Heart right ventricle (tissue), 16 donors: ENCODE measurements at regions not wholly inside any gene's neighbourhood (a gene's known extent, or its start where the extent isn't known, plus 50 kb on each side); places are given as distances from the start of the nearest gene placed in this dataset.
"Not testable (repeated sequence)": the region's sequence is repeated elsewhere in the genome, so short reads cannot be mapped to it uniquely, and the experiment has no call there.

Experiments
- ATAC-seq, 8 donors: fragments of 200-7000 bp; cut with Tn5 transposase; one replicate each; pipeline ENCODE4 v1.9.1; 2020; ENCODE audit warnings: mild to moderate bottlenecking in 8 of 8, moderate library complexity in 8 of 8, moderate number of reproducible peaks in 1 of 8
- DNase-seq, 2 donors: peaks; one replicate each; pipeline ENCODE4 v3.0.0-alpha.2; 2020
- H3K27ac ChIP-seq, 10 donors: fragments of 200-600 bp; sonication (generic) in 2 of 10; one replicate each; pipeline versions ENCODE4 v1.5.0 to v1.8.0; 2020 to 2022; ENCODE audit warnings: mild to moderate bottlenecking in 3 of 10
- H3K27me3 ChIP-seq, 7 donors: fragments of 200-600 bp; one replicate each; pipeline ENCODE4 v1.8.0; 2021 to 2022; ENCODE audit warnings: mild to moderate bottlenecking in 2 of 7
- H3K36me3 ChIP-seq, 9 donors: fragments of 200-600 bp; sonication (generic) in 1 of 9; one replicate each; pipeline versions ENCODE4 v1.5.0 to v1.8.0; 2020 to 2022; ENCODE audit warnings: mild to moderate bottlenecking in 2 of 9
- H3K4me1 ChIP-seq, 9 donors: fragments of 200-600 bp; sonication (generic) in 1 of 9; one replicate each; pipeline versions ENCODE4 v1.5.0 to v1.8.0; 2020 to 2022; ENCODE audit warnings: mild to moderate bottlenecking in 4 of 9
- H3K4me3 ChIP-seq, 10 donors: fragments of 200-600 bp; sonication (generic) in 2 of 10; one replicate each; pipeline versions ENCODE4 v1.5.0 to v1.8.0; 2020 to 2022; ENCODE audit warnings: mild to moderate bottlenecking in 7 of 10, moderate library complexity in 2 of 10
- H3K9me3 ChIP-seq, 11 donors: fragments of 200-600 bp in 10 of 11; sonication (generic) in 2 of 11; one replicate each; pipeline versions ENCODE4 v1.5.0 to v1.8.0; 2013 to 2022; ENCODE audit warnings: mild to moderate bottlenecking in 2 of 11, control low read depth in 1 of 11, moderate library complexity in 1 of 11
- WGBS, 2 donors: extraction: QIAGEN DNeasy Blood & Tissue Kit; methylation state at CpG; one replicate each; pipeline ENCODE4 v1.1.7; 2013; ENCODE audit warnings: inconsistent platforms in 1 of 2; 5-methylcytosine and 5-hydroxymethylcytosine counted together
- intact Hi-C, 10 donors: fragments of 100-400 bp; cut with DNase I; formaldehyde crosslinking; loops; one replicate each; pipeline versions ENCODE4 v1.11.1 to v1.14.2; 2022
- TF ChIP-seq, protein P1 (sequence below), 9 donors: fragments of 200-600 bp; sonication (generic) in 2 of 9; IDR thresholded peaks; one replicate each; pipeline versions ENCODE4 v1.5.0 to v1.8.0; 2021 to 2022; ENCODE audit warnings: antibody characterized with exemption in 9 of 9, mild to moderate bottlenecking in 5 of 9, moderate library complexity in 1 of 9
- donor health status: Arrhythmogenic right ventricular cardiomyopathy.
- donor health status: ischemic (EF 13 %, LVEDD 7.1; RV severe dilation, severe dysfunction).
- donor health status: healthy with polysubstance abuse.
- donor health status: DM: no; HTN: yes; CAD: no.
- donor health status: DM: no; HTN: no; CAD: no.
- donor health status: ischemic (EF 25% LVEDD 6.9; RV normal size, moderate dysfunction).
- donor health status: ischemic (EF 25% LVEDD 5.7; RV mildly dilated, moderate dysfunction).
- donor health status: healthy.
- donor health status: DM: yes; HTN: yes; CAD: no.
- donor health status: Ischemic cardiomyopathy.
- donor health status: ischemic (EF 35%, LVEDD 5.7; RV mildly dilated, moderate dysfunction).
- donor health status: nonischemic (EF 11% LVEDD 7.7; RV severe dilation, severe dysfunction).
- donor health status: DM: yes; HTN: yes; CAD: no.
- donor health status: PGD.
- donor health status: ischemic (EF 29% LVEDD 5.4; RV normal size, mild dysfunction).
- donor health status: nonischemic (EF 23%, LVEDD 6.1; RV moderate dilation, normal function).

DNA sequence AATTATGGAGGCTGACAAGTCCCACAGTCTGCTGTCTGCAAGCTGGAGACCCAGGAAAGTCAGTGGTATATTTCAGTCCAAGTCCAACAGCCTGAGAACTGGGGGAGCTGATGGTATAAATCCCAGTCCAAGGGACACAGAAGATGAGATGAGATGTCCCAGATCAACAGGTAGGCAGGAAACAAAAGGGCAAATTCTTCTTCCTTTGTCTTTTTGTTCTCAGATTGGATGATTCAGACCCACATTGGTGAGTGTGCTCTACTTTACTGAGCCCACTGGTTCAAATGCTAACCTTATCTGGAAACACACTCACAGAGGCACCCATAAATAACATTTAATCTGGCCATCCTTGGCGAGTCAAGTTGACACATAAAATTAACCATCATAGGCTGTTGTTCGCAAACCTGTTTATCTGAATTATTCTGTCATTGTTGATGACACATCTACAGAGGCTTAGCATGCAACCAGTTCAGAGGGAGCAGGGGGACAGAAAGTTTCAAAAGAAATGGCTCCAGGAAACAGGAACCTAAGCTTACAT, 62.7 kb upstream of the ITGA11 start:
- no peak for DNase-seq
- WGBS, 2 donors: 51 to 54% methylated on average over 2 of the region's 2 CpGs
- TF ChIP-seq, protein P1, sequence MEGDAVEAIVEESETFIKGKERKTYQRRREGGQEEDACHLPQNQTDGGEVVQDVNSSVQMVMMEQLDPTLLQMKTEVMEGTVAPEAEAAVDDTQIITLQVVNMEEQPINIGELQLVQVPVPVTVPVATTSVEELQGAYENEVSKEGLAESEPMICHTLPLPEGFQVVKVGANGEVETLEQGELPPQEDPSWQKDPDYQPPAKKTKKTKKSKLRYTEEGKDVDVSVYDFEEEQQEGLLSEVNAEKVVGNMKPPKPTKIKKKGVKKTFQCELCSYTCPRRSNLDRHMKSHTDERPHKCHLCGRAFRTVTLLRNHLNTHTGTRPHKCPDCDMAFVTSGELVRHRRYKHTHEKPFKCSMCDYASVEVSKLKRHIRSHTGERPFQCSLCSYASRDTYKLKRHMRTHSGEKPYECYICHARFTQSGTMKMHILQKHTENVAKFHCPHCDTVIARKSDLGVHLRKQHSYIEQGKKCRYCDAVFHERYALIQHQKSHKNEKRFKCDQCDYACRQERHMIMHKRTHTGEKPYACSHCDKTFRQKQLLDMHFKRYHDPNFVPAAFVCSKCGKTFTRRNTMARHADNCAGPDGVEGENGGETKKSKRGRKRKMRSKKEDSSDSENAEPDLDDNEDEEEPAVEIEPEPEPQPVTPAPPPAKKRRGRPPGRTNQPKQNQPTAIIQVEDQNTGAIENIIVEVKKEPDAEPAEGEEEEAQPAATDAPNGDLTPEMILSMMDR (IDR thresholded peaks at IDR 0.05): no peak

DNA sequence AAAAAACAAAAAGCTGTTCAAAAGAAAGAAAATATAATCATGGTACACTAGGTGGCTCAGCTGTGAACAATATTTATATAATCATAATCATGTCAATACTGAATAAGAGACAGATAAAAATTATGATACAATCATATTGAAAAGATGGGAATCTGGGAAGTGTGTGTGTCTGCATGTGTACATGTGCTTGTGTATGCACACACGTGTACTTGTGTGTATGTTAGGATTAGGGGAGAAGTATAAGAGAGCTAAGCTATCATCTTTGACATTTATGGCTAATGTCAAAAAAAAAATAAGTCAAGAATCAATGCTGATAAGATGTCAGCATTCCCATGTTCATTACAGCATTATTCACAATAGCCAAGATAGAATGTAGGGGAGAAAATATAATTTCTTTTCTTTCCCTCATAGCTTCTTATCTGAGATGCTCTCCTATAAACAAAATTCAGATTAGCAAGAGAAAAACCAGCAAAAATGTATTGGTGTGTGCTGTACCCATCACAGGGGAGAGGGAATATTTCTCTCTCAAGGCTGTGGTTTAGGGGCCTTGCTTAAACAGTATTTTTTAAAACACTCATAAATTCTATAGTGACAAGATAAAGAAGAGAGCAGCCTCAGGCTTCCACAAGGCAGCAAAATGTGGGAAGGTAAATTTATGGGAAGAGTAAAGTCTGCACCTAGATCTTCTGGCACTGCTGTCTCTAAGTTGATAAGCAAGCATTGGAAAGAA, 63.4 kb upstream of the ITGA11 start:
- TF ChIP-seq, protein P1 (IDR thresholded peaks at IDR 0.05): no peak
- ATAC-seq (no peak), DNase-seq (no peak)
- Histone ChIP-seq H3K4me3 (no peak overlapping the region), H3K27ac (no peak overlapping the region), H3K36me3 (no peaks in the 10 kb centered on the region), H3K9me3 (no peaks in the 10 kb centered on the region), H3K27me3 (peaks cover 0 to 7% (median 0%) of the 10 kb centered on the region in 7 donors), H3K4me1 (peaks cover 0 to 20% (median 10%) of the 10 kb centered on the region in 9 donors)
- WGBS, 2 donors: 93% methylated on average over 1 of the region's 1 CpG
- intact Hi-C loops: loop anchor here in 1 of 10 donors (10.0 kb wide), 1 partner anchor 51 kb away; no protein-coding TSS in a partner anchor

More for the DNA sequence above, 62.7 kb upstream of the ITGA11 start:
- H3K4me3 ChIP-seq: no peak overlapping the region
- peaks cover 0 to 7% (median 0%) of the 10 kb centered on the region in 7 donors for H3K27me3 ChIP-seq
- intact Hi-C loops: loop anchor here in 1 of 10 donors (10.0 kb wide), 1 partner anchor 50 kb away; no protein-coding TSS in a partner anchor
- no peaks in the 10 kb centered on the region for H3K36me3 ChIP-seq
- no peak for ATAC-seq
- H3K9me3 ChIP-seq: no peaks in the 10 kb centered on the region
- H3K4me1 ChIP-seq: peaks cover 0 to 20% (median 10%) of the 10 kb centered on the region in 9 donors
- H3K27ac ChIP-seq: no peak overlapping the region

DNA sequence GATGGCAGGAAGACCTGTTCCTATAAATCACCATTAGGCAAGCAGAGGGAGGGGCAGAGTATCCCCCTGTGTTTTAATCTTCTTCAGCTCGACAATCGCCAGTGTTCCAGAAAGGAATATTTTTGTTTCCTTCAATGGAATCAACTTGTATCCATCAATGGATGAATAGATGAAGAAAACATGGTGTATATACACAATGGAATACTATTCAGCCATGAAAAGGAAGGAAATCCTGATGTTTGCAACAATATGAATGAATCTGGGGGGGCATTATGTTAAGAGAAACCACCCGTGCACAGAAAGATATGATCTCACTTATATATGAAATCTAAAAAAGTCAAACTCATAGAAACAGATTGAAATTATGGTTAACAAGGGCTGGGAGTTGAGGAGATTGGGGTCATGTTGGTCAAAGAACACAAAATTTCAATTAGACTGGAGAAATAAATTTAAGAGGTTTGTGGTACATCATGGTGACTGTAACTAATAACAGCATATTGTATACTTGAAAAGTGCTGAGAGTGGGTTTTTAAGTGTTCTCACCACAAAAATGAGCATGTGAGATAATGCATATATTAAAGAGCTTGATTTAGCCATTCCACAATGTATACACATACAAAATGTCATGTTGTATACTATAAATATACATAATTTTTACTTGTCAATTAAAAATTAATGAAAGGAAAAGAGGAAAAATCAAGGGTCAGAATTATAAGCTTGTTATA, 64.2 kb upstream of the ITGA11 start:
- H3K27ac ChIP-seq: no peak overlapping the region
- H3K36me3 ChIP-seq: no peaks in the 10 kb centered on the region
- H3K27me3 ChIP-seq: peaks cover 0 to 1% (median 0%) of the 10 kb centered on the region in 7 donors
- no peak for ATAC-seq
- H3K9me3 ChIP-seq: no peaks in the 10 kb centered on the region
- DNase-seq: no peak
- 82 to 88% methylated on average over 3 of the region's 3 CpGs for WGBS, 2 donors
- intact Hi-C loops: loop anchor here in 1 of 10 donors (10.0 kb wide), 1 partner anchor 51 kb away; no protein-coding TSS in a partner anchor
- TF ChIP-seq, protein P1 (IDR thresholded peaks at IDR 0.05): no peak
- H3K4me1 ChIP-seq: peaks cover 0 to 27% (median 10%) of the 10 kb centered on the region in 9 donors
- no peak overlapping the region for H3K4me3 ChIP-seq

DNA sequence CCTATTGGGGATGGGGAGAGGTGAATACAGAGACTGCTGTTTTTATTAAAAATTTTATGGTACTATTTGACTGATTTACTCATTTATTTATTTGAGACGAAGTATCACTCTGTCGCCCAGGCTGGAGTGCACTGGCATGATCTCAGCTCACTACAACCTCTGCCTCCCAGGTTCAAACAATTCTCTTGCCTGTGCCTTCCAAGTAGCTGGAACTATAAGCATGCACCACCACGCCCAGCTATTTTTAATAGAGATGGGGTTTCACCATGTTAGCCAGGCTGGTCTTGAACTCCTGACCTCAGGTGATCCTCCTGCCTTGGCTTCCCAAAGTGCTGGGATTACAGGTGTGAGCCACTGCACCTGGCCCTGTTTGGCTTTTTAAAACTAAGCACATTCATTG, 64.8 kb upstream of the ITGA11 start:
- not testable (repeated sequence) for H3K27me3 ChIP-seq, DNase-seq, H3K27ac ChIP-seq, H3K36me3 ChIP-seq, H3K9me3 ChIP-seq, H3K4me3 ChIP-seq, ATAC-seq
- H3K4me1 ChIP-seq: peaks cover 0 to 28% (median 10%) of the 10 kb centered on the region in 9 donors
- intact Hi-C loops: loop anchor here in 1 of 10 donors (10.0 kb wide), 1 partner anchor 52 kb away; no protein-coding TSS in a partner anchor
- 85 to 88% methylated on average over 3 of the region's 3 CpGs for WGBS, 2 donors
